Endothelial cell of hepatic sinusoid (primary cell): ENCODE measurements at regions not wholly inside any gene's neighbourhood (a gene's known extent, or its start where the extent isn't known, plus 50 kb on each side); places are given as distances from the start of the nearest gene placed in this dataset.

Experiments
- in situ Hi-C: cut with HindIII; loops from 2 replicates; pipeline ENCODE4 v1.10.0; 2017; ENCODE audit warnings: low sequenced_read_pairs

- in situ Hi-C loops: no loop called here
Measured at GRCh38 chr15:29558261-29558660, 264.0 kb downstream of the TJP1 start.

GRCh38 chr15:29557171-29557570 is 265.1 kb downstream of the TJP1 start:
- in situ Hi-C loops: no loop called here

- in situ Hi-C loops: no loop called here
Measured at GRCh38 chr15:29556380-29556779, 265.9 kb downstream of the TJP1 start.

GRCh38 chr15:29554531-29554930 is 267.7 kb downstream of the TJP1 start:
- in situ Hi-C loops: no loop called here

- in situ Hi-C loops: no loop called here
Measured at GRCh38 chr15:29550834-29551465, 271.3 kb downstream of the TJP1 start.

- in situ Hi-C loops: no loop called here
Measured at GRCh38 chr15:29548006-29548405, 274.3 kb downstream of the TJP1 start.

GRCh38 chr15:29544513-29545128 is 275.0 kb upstream of the NSMCE3 start:
- in situ Hi-C loops: loop anchor here (5.0 kb wide), 1 partner anchor 93 kb away; no protein-coding TSS in a partner anchor

GRCh38 chr15:29542994-29543393 is 273.4 kb upstream of the NSMCE3 start:
- in situ Hi-C loops: loop anchor here (5.0 kb wide), 1 partner anchor 94 kb away; no protein-coding TSS in a partner anchor

- in situ Hi-C loops: loop anchor here (5.0 kb wide), 1 partner anchor 96 kb away; no protein-coding TSS in a partner anchor
Measured at GRCh38 chr15:29541309-29541708, 271.7 kb upstream of the NSMCE3 start.

GRCh38 chr15:29540479-29540878 is 270.9 kb upstream of the NSMCE3 start:
- in situ Hi-C loops: loop anchor here (5.0 kb wide), 1 partner anchor 97 kb away; no protein-coding TSS in a partner anchor

GRCh38 chr15:29539736-29540135 is 270.1 kb upstream of the NSMCE3 start:
- in situ Hi-C loops: loop anchor here (5.0 kb wide), 1 partner anchor 98 kb away; no protein-coding TSS in a partner anchor

GRCh38 chr15:29538044-29538443 is 268.4 kb upstream of the NSMCE3 start:
- in situ Hi-C loops: no loop called here

- in situ Hi-C loops: no loop called here
Measured at GRCh38 chr15:29535952-29536351, 266.3 kb upstream of the NSMCE3 start.

- in situ Hi-C loops: no loop called here
Measured at GRCh38 chr15:29534378-29534777, 264.8 kb upstream of the NSMCE3 start.

- in situ Hi-C loops: no loop called here
Measured at GRCh38 chr15:29533647-29534046, 264.0 kb upstream of the NSMCE3 start.

- in situ Hi-C loops: no loop called here
Measured at GRCh38 chr15:29532296-29532695, 262.7 kb upstream of the NSMCE3 start.

GRCh38 chr15:29530966-29531365 is 261.3 kb upstream of the NSMCE3 start:
- in situ Hi-C loops: no loop called here

- in situ Hi-C loops: no loop called here
Measured at GRCh38 chr15:29529043-29529442, 259.4 kb upstream of the NSMCE3 start.

GRCh38 chr15:29528276-29528675 is 258.7 kb upstream of the NSMCE3 start:
- in situ Hi-C loops: no loop called here

GRCh38 chr15:29526802-29527201 is 257.2 kb upstream of the NSMCE3 start:
- in situ Hi-C loops: no loop called here

- in situ Hi-C loops: loop anchor here (5.0 kb wide), 1 partner anchor 85 kb away; no protein-coding TSS in a partner anchor
Measured at GRCh38 chr15:29522373-29523276, 253.0 kb upstream of the NSMCE3 start.
